HEK293 (cell line): ENCODE measurements at regions not wholly inside any gene's neighbourhood (a gene's known extent, or its start where the extent isn't known, plus 50 kb on each side); places are given as distances from the start of the nearest gene placed in this dataset.

ENCODE experiments used
- CTCF ChIA-PET: fragments of 350-600 bp; formaldehyde crosslinking; extraction: SDS; loops from one replicate; lab custom pipeline; 2021; ENCODE audit warnings: antibody characterized with exemption; lab: Yijun Ruan, JAX
- POLR2A ChIA-PET: fragments of 300-600 bp; formaldehyde crosslinking; extraction: SDS; loops from one replicate; lab custom pipeline; 2020; ENCODE audit warnings: antibody characterized with exemption, inconsistent platforms; lab: Yijun Ruan, JAX
- H3K27ac ChIP-seq: fragments of 200-500 bp; sonication (Bioruptor generic); 2 replicates; pipeline ENCODE4 v1.5.1; 2014; ENCODE audit warnings: low read depth, low read length, control low read depth, inconsistent platforms; ENCODE audit errors: extremely low read depth
- H3K36me3 ChIP-seq, 2 experiments: fragments of 200-500 bp in 1 of 2; sonication (Bioruptor generic) in 1 of 2; 1 replicate in 1 of 2; 2 replicates in 1 of 2; pipeline ENCODE4 v1.5.1; 2014 to 2017; ENCODE audit warnings: inconsistent platforms in 2 of 2, low read length in 2 of 2; ENCODE audit not compliant: control insufficient read depth in 2 of 2, insufficient read depth in 1 of 2
- H3K4me1 ChIP-seq: fragments of 200-500 bp; sonication (Bioruptor generic); 2 replicates; pipeline ENCODE4 v1.5.1; 2014; ENCODE audit warnings: mild to moderate bottlenecking, low read length, inconsistent platforms; ENCODE audit not compliant: control insufficient read depth, insufficient read depth
- H3K4me3 ChIP-seq: 2 replicates; pipeline ENCODE4 v1.5.1; 2011; ENCODE audit warnings: low read depth, mild to moderate bottlenecking, control low read depth, low read length, moderate library complexity
- H3K9me3 ChIP-seq: fragments of 200-500 bp; sonication (Bioruptor generic); 2 replicates; pipeline ENCODE4 v1.5.1; 2014; ENCODE audit warnings: low read depth, low read length, inconsistent platforms; ENCODE audit not compliant: control insufficient read depth, insufficient read depth
- ATF2 ChIP-seq: fragments of 450-650 bp; formaldehyde crosslinking; IDR thresholded peaks from 2 replicates; pipeline ENCODE4 v1.5.1; 2016; ENCODE audit warnings: missing biosample characterization, missing genetic modification characterization, low read depth
- KLF16 ChIP-seq: fragments of 450-650 bp; formaldehyde crosslinking; IDR thresholded peaks from 2 replicates; pipeline ENCODE4 v1.5.1; 2017; ENCODE audit warnings: missing biosample characterization, missing genetic modification characterization
- KLF17 ChIP-seq: fragments of 450-650 bp; formaldehyde crosslinking; IDR thresholded peaks from 2 replicates; pipeline ENCODE4 v1.5.1; 2016; ENCODE audit warnings: missing biosample characterization, missing genetic modification characterization
- MZF1 ChIP-seq: fragments of 450-650 bp; formaldehyde crosslinking; IDR thresholded peaks from 2 replicates; pipeline ENCODE4 v1.5.1; 2017; ENCODE audit warnings: missing biosample characterization, missing genetic modification characterization, borderline replicate concordance
- SP2 ChIP-seq: fragments of 450-650 bp; formaldehyde crosslinking; IDR thresholded peaks from 2 replicates; pipeline ENCODE4 v1.5.1; 2016; ENCODE audit warnings: missing biosample characterization, missing genetic modification characterization
- ZBTB1 ChIP-seq: fragments of 450-650 bp; formaldehyde crosslinking; IDR thresholded peaks from 2 replicates; pipeline ENCODE4 v1.5.1; 2016; ENCODE audit warnings: missing biosample characterization, missing genetic modification characterization
- ZNF132 ChIP-seq: fragments of 450-650 bp; formaldehyde crosslinking; IDR thresholded peaks from 2 replicates; pipeline ENCODE4 v1.5.1; 2017; ENCODE audit warnings: missing biosample characterization, missing genetic modification characterization, borderline replicate concordance
- ZNF146 ChIP-seq: fragments of 450-650 bp; formaldehyde crosslinking; IDR thresholded peaks from 2 replicates; pipeline ENCODE4 v1.5.1; 2016; ENCODE audit warnings: missing biosample characterization, missing genetic modification characterization
- ZNF169 ChIP-seq: fragments of 450-650 bp; formaldehyde crosslinking; IDR thresholded peaks from 2 replicates; pipeline ENCODE4 v1.5.1; 2016; ENCODE audit warnings: missing biosample characterization, missing genetic modification characterization
- ZNF175 ChIP-seq: fragments of 450-650 bp; formaldehyde crosslinking; IDR thresholded peaks from 2 replicates; pipeline ENCODE4 v1.5.1; 2016; ENCODE audit warnings: missing biosample characterization, missing genetic modification characterization
- ZNF280D ChIP-seq: fragments of 450-650 bp; formaldehyde crosslinking; IDR thresholded peaks from 2 replicates; pipeline ENCODE4 v1.5.1; 2016; ENCODE audit warnings: missing biosample characterization, missing genetic modification characterization
- ZNF354C ChIP-seq: fragments of 450-650 bp; formaldehyde crosslinking; IDR thresholded peaks from 2 replicates; pipeline ENCODE4 v1.5.1; 2016; ENCODE audit warnings: missing biosample characterization, missing genetic modification characterization, low read depth, borderline replicate concordance
- ZNF362 ChIP-seq: fragments of 450-650 bp; formaldehyde crosslinking; IDR thresholded peaks from 2 replicates; pipeline ENCODE4 v1.5.1; 2016; ENCODE audit warnings: missing biosample characterization, missing genetic modification characterization
- ZNF48 ChIP-seq: fragments of 450-650 bp; formaldehyde crosslinking; IDR thresholded peaks from 2 replicates; pipeline ENCODE4 v1.5.1; 2016; ENCODE audit warnings: missing biosample characterization, missing genetic modification characterization
- ZNF560 ChIP-seq: fragments of 450-650 bp; formaldehyde crosslinking; IDR thresholded peaks from 2 replicates; pipeline ENCODE4 v1.5.1; 2017; ENCODE audit warnings: missing biosample characterization, missing genetic modification characterization, borderline replicate concordance
- ZNF585B ChIP-seq: fragments of 450-650 bp; formaldehyde crosslinking; IDR thresholded peaks from 2 replicates; pipeline ENCODE4 v1.5.1; 2016; ENCODE audit warnings: missing biosample characterization, missing genetic modification characterization
- ZNF623 ChIP-seq: fragments of 450-650 bp; formaldehyde crosslinking; IDR thresholded peaks from 2 replicates; pipeline ENCODE4 v1.5.1; 2016; ENCODE audit warnings: missing biosample characterization, missing genetic modification characterization
- ZNF629 ChIP-seq: fragments of 450-650 bp; formaldehyde crosslinking; IDR thresholded peaks from 2 replicates; pipeline ENCODE4 v1.5.1; 2017; ENCODE audit warnings: missing biosample characterization, missing genetic modification characterization

DNA sequence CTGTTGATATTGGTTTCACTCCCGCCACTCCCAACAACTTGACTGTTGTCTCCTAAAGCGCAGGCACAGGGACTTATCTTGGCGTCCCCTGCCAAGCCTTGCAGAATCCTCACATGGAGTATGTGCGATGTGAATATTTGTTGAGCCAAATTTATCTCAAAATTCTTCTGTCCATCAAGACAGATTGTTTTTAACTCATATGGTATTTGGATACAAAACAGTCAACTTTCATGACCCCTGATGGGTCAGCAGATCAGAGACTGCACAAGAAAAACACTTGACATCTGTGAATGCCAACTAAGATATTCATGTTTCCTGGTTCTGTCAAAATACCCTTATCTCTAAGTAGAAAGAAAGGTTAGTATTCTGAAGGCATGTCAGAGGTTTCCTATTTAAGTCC lies 221.7 kb upstream of the BLID start:
- ChIA-PET CTCF (no interaction called here), POLR2A (no interaction called here)
- no peaks in the 10 kb centered on the region for H3K4me1 ChIP-seq
- no peak overlapping the region for H3K4me3 ChIP-seq
- no peaks in the 10 kb centered on the region for H3K36me3 ChIP-seq
- TF ChIP-seq ZNF623 (tag by site-specific recombination) = no peak
- no peak for TF ChIP-seq ZNF169
- TF ChIP-seq ZNF132 (tag by site-specific recombination) = no peak
- no peak overlapping the region for H3K27ac ChIP-seq
- no peaks in the 10 kb centered on the region for H3K9me3 ChIP-seq

- ChIA-PET CTCF (no interaction called here), POLR2A (no interaction called here)
- no peaks in the 10 kb centered on the region for H3K36me3 ChIP-seq
- no peaks in the 10 kb centered on the region for H3K9me3 ChIP-seq
- H3K4me3 ChIP-seq = no peak overlapping the region
- H3K27ac ChIP-seq = no peak overlapping the region
- TF ChIP-seq KLF16 (no peak), ZNF48 (tag by site-specific recombination) (no peak), ZNF354C (tag by site-specific recombination) (no peak), ZNF280D (tag by site-specific recombination) (no peak), ZBTB1 (no peak), ATF2 (tag by site-specific recombination) (no peak), ZNF560 (tag by site-specific recombination) (no peak), SP2 (tag by site-specific recombination) (no peak), ZNF175 (tag by site-specific recombination) (no peak), KLF17 (tag by site-specific recombination) (no peak), ZNF585B (tag by site-specific recombination) (no peak), ZNF629 (no peak), MZF1 (tag by site-specific recombination) (no peak), ZNF362 (tag by site-specific recombination) (no peak)
- H3K4me1 ChIP-seq = no peaks in the 10 kb centered on the region
Observed at GRCh38 chr11:122337241-122337640, 221.2 kb upstream of the BLID start.

GRCh38 chr11:122336706-122337105 lies 220.7 kb upstream of the BLID start:
- H3K4me1 ChIP-seq = no peaks in the 10 kb centered on the region
- H3K27ac ChIP-seq = no peak overlapping the region
- ChIA-PET POLR2A (no interaction called here), CTCF (no interaction called here)
- H3K36me3 ChIP-seq = no peaks in the 10 kb centered on the region
- TF ChIP-seq ZNF146 (tag by site-specific recombination) = no peak
- no peak overlapping the region for H3K4me3 ChIP-seq
- H3K9me3 ChIP-seq = no peaks in the 10 kb centered on the region
